ENCODE measurements at regions not wholly inside any gene's neighbourhood (a gene's known extent, or its start where the extent isn't known, plus 50 kb on each side); places are given as distances from the start of the nearest gene placed in this dataset.

- TF ChIP-seq ZNF274 (IDR thresholded peaks at IDR 0.05; ENCODE audit: low read depth, low read length), result no peak
- TF ChIP-seq YY1 (IDR thresholded peaks at IDR 0.05; ENCODE audit: insufficient read depth, insufficient read length), result no peak
- no peak for TF ChIP-seq SUZ12 (IDR thresholded peaks at IDR 0.05; ENCODE audit: extremely low read depth, insufficient read depth, insufficient read length)
Observed at GRCh38 chr5:61662670-61663069, 330.6 kb downstream of the ZSWIM6 start.

All from NT2/D1 (cell line).